SK-N-SH (cell line): ENCODE measurements at regions not wholly inside any gene's neighbourhood (a gene's known extent, or its start where the extent isn't known, plus 50 kb on each side); places are given as distances from the start of the nearest gene placed in this dataset.

ENCODE experiments used
- CTCF ChIA-PET: fragments of 300-600, 350-600 bp; formaldehyde crosslinking; extraction: SDS; loops from one replicate; lab custom pipeline; 2021; lab: Yijun Ruan, JAX
- POLR2A ChIA-PET: fragments of 350-600 bp; sonication (Branson Sonifier 250); formaldehyde crosslinking; extraction: SDS; loops from one replicate; lab custom pipeline; 2020; ENCODE audit warnings: antibody characterized with exemption, inconsistent platforms; lab: Yijun Ruan, JAX
- DNase-seq: peaks from one replicate; pipeline ENCODE4 v3.0.0; 2012
- H2AFZ ChIP-seq: fragments of 200-600 bp; sonication (generic); 2 replicates; pipeline ENCODE4 v1.8.1; 2016; ENCODE audit warnings: antibody characterized with exemption, mild to moderate bottlenecking, low read depth
- H3F3A ChIP-seq: fragments of 200-600 bp; sonication (generic); replicated peaks from 2 replicates; pipeline ENCODE3; 2016; ENCODE audit warnings: antibody characterized with exemption, mild to moderate bottlenecking; ENCODE audit not compliant: insufficient read depth
- H3K27ac ChIP-seq, 2 experiments: fragments of 200-500 bp in 1 of 2; fragments of 200-600 bp in 1 of 2; sonication (Bioruptor generic) in 1 of 2; sonication (generic), shearing (Covaris generic) in 1 of 2; 2 replicates each; pipeline versions ENCODE4 v1.5.1 to v1.6.1; 2014 to 2016; ENCODE audit warnings: low read depth in 2 of 2, inconsistent platforms in 1 of 2, low read length in 1 of 2, mild to moderate bottlenecking in 1 of 2, mixed read lengths in 1 of 2
- H3K27me3 ChIP-seq: fragments of 200-600 bp; sonication (generic), shearing (Covaris generic); 2 replicates; pipeline ENCODE4 v1.6.1; 2016; ENCODE audit warnings: mixed run types; ENCODE audit not compliant: insufficient read depth
- H3K36me3 ChIP-seq, 2 experiments: fragments of 200-500 bp in 1 of 2; fragments of 200-600 bp in 1 of 2; sonication (Bioruptor generic) in 1 of 2; sonication (generic) in 1 of 2; replicated peaks in 1 of 2; 2 replicates each; pipeline versions ENCODE3 to v1.5.1; 2014 to 2016; ENCODE audit warnings: low read length in 1 of 2, mild to moderate bottlenecking in 1 of 2; ENCODE audit not compliant: insufficient read depth in 2 of 2, control insufficient read depth in 1 of 2
- H3K4me1 ChIP-seq, 2 experiments: fragments of 200-500 bp in 1 of 2; fragments of 200-600 bp in 1 of 2; sonication (Bioruptor generic) in 1 of 2; sonication (generic), shearing (Covaris generic) in 1 of 2; 2 replicates each; pipeline versions ENCODE4 v1.5.1 to v1.6.1; 2014 to 2016; ENCODE audit warnings: low read depth in 1 of 2, low read length in 1 of 2, mixed run types in 1 of 2; ENCODE audit not compliant: insufficient read depth in 2 of 2, control insufficient read depth in 1 of 2
- H3K4me2 ChIP-seq: fragments of 200-600 bp; sonication (generic), shearing (Covaris generic); 2 replicates; pipeline ENCODE4 v1.6.1; 2017; ENCODE audit warnings: mixed run types
- H3K4me3 ChIP-seq, 2 experiments: fragments of 200-500 bp in 1 of 2; fragments of 200-600 bp in 1 of 2; sonication (Bioruptor generic) in 1 of 2; sonication (generic), shearing (Covaris generic) in 1 of 2; 2 replicates each; pipeline versions ENCODE4 v1.5.1 to v1.8.1; 2014 to 2016; ENCODE audit warnings: low read depth in 2 of 2, inconsistent platforms in 1 of 2, low read length in 1 of 2, mild to moderate bottlenecking in 1 of 2, mixed read lengths in 1 of 2, moderate library complexity in 1 of 2
- H3K79me2 ChIP-seq: fragments of 200-600 bp; sonication (generic); 2 replicates; pipeline ENCODE4 v1.8.1; 2017; ENCODE audit warnings: mild to moderate bottlenecking; ENCODE audit not compliant: insufficient read depth
- H3K9ac ChIP-seq: fragments of 200-600 bp; sonication (generic); 2 replicates; pipeline ENCODE4 v1.6.1; 2017; ENCODE audit warnings: mixed run types
- H3K9me2 ChIP-seq: fragments of 200-600 bp; sonication (generic); 2 replicates; pipeline ENCODE4 v1.6.1; 2017; ENCODE audit warnings: mixed run types
- H3K9me3 ChIP-seq: fragments of 200-600 bp; sonication (generic); 2 replicates; pipeline ENCODE4 v1.6.1; 2017; ENCODE audit warnings: mixed run types, mild to moderate bottlenecking, moderate library complexity
- H4K20me1 ChIP-seq: fragments of 200-600 bp; sonication (generic); 2 replicates; pipeline ENCODE4 v1.6.1; 2017; ENCODE audit warnings: mild to moderate bottlenecking, mixed run types; ENCODE audit not compliant: insufficient read depth
- EZH2phosphoT487 ChIP-seq: fragments of 200-600 bp; sonication (generic); IDR thresholded peaks from 2 replicates; pipeline ENCODE4 v1.6.1; 2017; ENCODE audit warnings: low read depth, mixed run types, mild to moderate bottlenecking, antibody characterized with exemption, moderate library complexity, borderline replicate concordance
- GABPA ChIP-seq: IDR thresholded peaks from 2 replicates; pipeline ENCODE4 v1.4.0; 2012; ENCODE audit warnings: low read depth, mild to moderate bottlenecking
- GATA2 ChIP-seq: sonication (generic); formaldehyde crosslinking; IDR thresholded peaks from 2 replicates; pipeline ENCODE4 v1.5.0; 2020; ENCODE audit warnings: mild to moderate bottlenecking, missing genetic modification reagents
- NFIC ChIP-seq: IDR thresholded peaks from 2 replicates; pipeline ENCODE4 v1.4.0; 2012; ENCODE audit warnings: borderline replicate concordance
- RFX5 ChIP-seq: IDR thresholded peaks from 2 replicates; pipeline ENCODE4 v1.6.1; 2012; ENCODE audit warnings: mild to moderate bottlenecking, improper control_type of control experiment, low read length
- RXRA ChIP-seq: IDR thresholded peaks from 2 replicates; pipeline ENCODE4 v1.4.0; 2012; ENCODE audit warnings: low read depth, mild to moderate bottlenecking, borderline replicate concordance
- SMC3 ChIP-seq: IDR thresholded peaks from 2 replicates; pipeline ENCODE4 v1.6.1; 2012; ENCODE audit warnings: low read depth, low read length, improper control_type of control experiment
- TCF12 ChIP-seq: IDR thresholded peaks from 2 replicates; pipeline ENCODE4 v1.4.0; 2012
- TEAD4 ChIP-seq: IDR thresholded peaks from 2 replicates; pipeline ENCODE4 v1.4.0; 2012; ENCODE audit warnings: mild to moderate bottlenecking, borderline replicate concordance; ENCODE audit not compliant: insufficient read depth
- YY1 ChIP-seq: IDR thresholded peaks from 2 replicates; pipeline ENCODE4 v1.4.0; 2012; ENCODE audit warnings: low read depth, mild to moderate bottlenecking
- WGBS: methylation state at CpG from one replicate; pipeline ENCODE4 v1.1.6; 2017; ENCODE audit warnings: low lambda C conversion rate; 5-methylcytosine and 5-hydroxymethylcytosine counted together
- TF ChIP-seq, protein P1 (sequence below): IDR thresholded peaks from 2 replicates; pipeline ENCODE4 v1.6.1; 2012; ENCODE audit warnings: mild to moderate bottlenecking, low read depth, low read length, moderate library complexity
- TF ChIP-seq, protein P2 (sequence below): IDR thresholded peaks from 2 replicates; pipeline ENCODE4 v1.4.0; 2012; ENCODE audit warnings: low read depth, borderline replicate concordance
- TF ChIP-seq, protein P3 (sequence below): fragments of 200-600 bp; sonication (generic); IDR thresholded peaks from 2 replicates; pipeline ENCODE4 v1.6.1; 2017; ENCODE audit warnings: antibody characterized with exemption, mild to moderate bottlenecking, moderate library complexity
- TF ChIP-seq, protein P4 (sequence below): fragments of 150-350 bp; IDR thresholded peaks from 2 replicates; pipeline ENCODE4 v1.6.1; 2017; ENCODE audit warnings: antibody characterized with exemption, low read length, low read depth, borderline replicate concordance

DNA sequence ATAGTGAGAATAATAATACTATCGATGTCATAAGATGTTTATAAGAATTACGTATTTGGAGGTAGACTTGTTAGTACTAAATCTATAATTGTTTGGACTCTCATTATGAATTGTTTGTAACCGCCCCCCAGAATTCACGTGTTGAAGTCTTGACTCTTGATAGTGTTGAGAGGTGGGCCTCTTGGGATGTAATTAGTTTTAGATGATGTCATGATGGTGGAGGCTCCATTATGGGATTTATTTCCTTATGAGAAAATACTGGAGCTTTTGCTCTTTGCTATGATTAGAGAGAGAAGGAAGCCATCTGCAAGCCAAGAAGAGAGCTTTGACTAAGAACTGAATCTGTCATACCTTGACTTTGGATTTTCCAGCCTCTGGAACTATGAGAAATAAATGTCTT is 142.2 kb downstream of the PRDM9 start:
- Histone ChIP-seq H3K9me2 (no peaks in the 10 kb centered on the region), H3K36me3 (no peaks in the 10 kb centered on the region), H3K4me2 (no peak overlapping the region), H3F3A (no peaks in the 10 kb centered on the region), H3K4me1 (no peaks in the 10 kb centered on the region), H4K20me1 (no peaks in the 10 kb centered on the region), H3K4me3 (no peak overlapping the region), H3K9ac (no peak overlapping the region), H3K9me3 (no peaks in the 10 kb centered on the region), H3K79me2 (no peaks in the 10 kb centered on the region), H2AFZ (no peak overlapping the region), H3K27me3 (no peaks in the 10 kb centered on the region), H3K27ac (no peak overlapping the region)
- CTCF ChIA-PET = no interaction called here
- POLR2A ChIA-PET = no interaction called here
- WGBS = 9% methylated on average over 4 of the region's 4 CpGs
- no peak for DNase-seq
- TF ChIP-seq EZH2phosphoT487 (no peak), RFX5 (no peak), TEAD4 (no peak), GATA2 (no peak), TCF12 (no peak), YY1 (no peak), NFIC (no peak), SMC3 (no peak), GABPA (no peak), RXRA (no peak)
- TF ChIP-seq, protein P1, sequence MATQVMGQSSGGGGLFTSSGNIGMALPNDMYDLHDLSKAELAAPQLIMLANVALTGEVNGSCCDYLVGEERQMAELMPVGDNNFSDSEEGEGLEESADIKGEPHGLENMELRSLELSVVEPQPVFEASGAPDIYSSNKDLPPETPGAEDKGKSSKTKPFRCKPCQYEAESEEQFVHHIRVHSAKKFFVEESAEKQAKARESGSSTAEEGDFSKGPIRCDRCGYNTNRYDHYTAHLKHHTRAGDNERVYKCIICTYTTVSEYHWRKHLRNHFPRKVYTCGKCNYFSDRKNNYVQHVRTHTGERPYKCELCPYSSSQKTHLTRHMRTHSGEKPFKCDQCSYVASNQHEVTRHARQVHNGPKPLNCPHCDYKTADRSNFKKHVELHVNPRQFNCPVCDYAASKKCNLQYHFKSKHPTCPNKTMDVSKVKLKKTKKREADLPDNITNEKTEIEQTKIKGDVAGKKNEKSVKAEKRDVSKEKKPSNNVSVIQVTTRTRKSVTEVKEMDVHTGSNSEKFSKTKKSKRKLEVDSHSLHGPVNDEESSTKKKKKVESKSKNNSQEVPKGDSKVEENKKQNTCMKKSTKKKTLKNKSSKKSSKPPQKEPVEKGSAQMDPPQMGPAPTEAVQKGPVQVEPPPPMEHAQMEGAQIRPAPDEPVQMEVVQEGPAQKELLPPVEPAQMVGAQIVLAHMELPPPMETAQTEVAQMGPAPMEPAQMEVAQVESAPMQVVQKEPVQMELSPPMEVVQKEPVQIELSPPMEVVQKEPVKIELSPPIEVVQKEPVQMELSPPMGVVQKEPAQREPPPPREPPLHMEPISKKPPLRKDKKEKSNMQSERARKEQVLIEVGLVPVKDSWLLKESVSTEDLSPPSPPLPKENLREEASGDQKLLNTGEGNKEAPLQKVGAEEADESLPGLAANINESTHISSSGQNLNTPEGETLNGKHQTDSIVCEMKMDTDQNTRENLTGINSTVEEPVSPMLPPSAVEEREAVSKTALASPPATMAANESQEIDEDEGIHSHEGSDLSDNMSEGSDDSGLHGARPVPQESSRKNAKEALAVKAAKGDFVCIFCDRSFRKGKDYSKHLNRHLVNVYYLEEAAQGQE = no peak
- TF ChIP-seq, protein P2, sequence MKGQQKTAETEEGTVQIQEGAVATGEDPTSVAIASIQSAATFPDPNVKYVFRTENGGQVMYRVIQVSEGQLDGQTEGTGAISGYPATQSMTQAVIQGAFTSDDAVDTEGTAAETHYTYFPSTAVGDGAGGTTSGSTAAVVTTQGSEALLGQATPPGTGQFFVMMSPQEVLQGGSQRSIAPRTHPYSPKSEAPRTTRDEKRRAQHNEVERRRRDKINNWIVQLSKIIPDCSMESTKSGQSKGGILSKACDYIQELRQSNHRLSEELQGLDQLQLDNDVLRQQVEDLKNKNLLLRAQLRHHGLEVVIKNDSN = no peak
- TF ChIP-seq, protein P3, sequence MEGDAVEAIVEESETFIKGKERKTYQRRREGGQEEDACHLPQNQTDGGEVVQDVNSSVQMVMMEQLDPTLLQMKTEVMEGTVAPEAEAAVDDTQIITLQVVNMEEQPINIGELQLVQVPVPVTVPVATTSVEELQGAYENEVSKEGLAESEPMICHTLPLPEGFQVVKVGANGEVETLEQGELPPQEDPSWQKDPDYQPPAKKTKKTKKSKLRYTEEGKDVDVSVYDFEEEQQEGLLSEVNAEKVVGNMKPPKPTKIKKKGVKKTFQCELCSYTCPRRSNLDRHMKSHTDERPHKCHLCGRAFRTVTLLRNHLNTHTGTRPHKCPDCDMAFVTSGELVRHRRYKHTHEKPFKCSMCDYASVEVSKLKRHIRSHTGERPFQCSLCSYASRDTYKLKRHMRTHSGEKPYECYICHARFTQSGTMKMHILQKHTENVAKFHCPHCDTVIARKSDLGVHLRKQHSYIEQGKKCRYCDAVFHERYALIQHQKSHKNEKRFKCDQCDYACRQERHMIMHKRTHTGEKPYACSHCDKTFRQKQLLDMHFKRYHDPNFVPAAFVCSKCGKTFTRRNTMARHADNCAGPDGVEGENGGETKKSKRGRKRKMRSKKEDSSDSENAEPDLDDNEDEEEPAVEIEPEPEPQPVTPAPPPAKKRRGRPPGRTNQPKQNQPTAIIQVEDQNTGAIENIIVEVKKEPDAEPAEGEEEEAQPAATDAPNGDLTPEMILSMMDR = no peak
- TF ChIP-seq, protein P4, sequence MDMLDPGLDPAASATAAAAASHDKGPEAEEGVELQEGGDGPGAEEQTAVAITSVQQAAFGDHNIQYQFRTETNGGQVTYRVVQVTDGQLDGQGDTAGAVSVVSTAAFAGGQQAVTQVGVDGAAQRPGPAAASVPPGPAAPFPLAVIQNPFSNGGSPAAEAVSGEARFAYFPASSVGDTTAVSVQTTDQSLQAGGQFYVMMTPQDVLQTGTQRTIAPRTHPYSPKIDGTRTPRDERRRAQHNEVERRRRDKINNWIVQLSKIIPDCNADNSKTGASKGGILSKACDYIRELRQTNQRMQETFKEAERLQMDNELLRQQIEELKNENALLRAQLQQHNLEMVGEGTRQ = no peak
- TF ChIP-seq, all 33 proteins: peak for 0
